OCI-LY1 (cell line): ENCODE measurements at regions not wholly inside any gene's neighbourhood (a gene's known extent, or its start where the extent isn't known, plus 50 kb on each side); places are given as distances from the start of the nearest gene placed in this dataset.

Experiments
- H2AFZ ChIP-seq: fragments of 200-600 bp; sonication (generic), shearing (Covaris generic); 2 replicates; pipeline ENCODE4 v1.6.0; 2014; ENCODE audit warnings: antibody characterized with exemption, mild to moderate bottlenecking, low read length
- H3F3A ChIP-seq: fragments of 200-600 bp; sonication (generic), shearing (Covaris generic); 2 replicates; pipeline ENCODE4 v1.6.0; 2014; ENCODE audit warnings: mild to moderate bottlenecking, antibody characterized with exemption, low read length, moderate library complexity; ENCODE audit not compliant: insufficient read depth
- H3K27ac ChIP-seq: fragments of 200-600 bp; sonication (generic); 2 replicates; pipeline ENCODE4 v1.5.1; 2014; ENCODE audit warnings: low read length, mixed run types, mild to moderate bottlenecking, low read depth; ENCODE audit not compliant: poor library complexity, severe bottlenecking
- H3K27me3 ChIP-seq: fragments of 200-600 bp; sonication (generic); 2 replicates; pipeline ENCODE4 v1.6.0; 2014; ENCODE audit warnings: antibody characterized with exemption, mild to moderate bottlenecking, low read length, moderate library complexity; ENCODE audit not compliant: insufficient read depth
- H3K36me3 ChIP-seq: fragments of 200-600 bp; sonication (generic); 2 replicates; pipeline ENCODE4 v1.6.1; 2014; ENCODE audit warnings: mild to moderate bottlenecking, antibody characterized with exemption, low read length, moderate library complexity, mixed read lengths; ENCODE audit not compliant: insufficient read depth
- H3K4me1 ChIP-seq: fragments of 200-600 bp; sonication (generic); 2 replicates; pipeline ENCODE4 v1.5.1; 2014; ENCODE audit warnings: mild to moderate bottlenecking, low read length, moderate library complexity; ENCODE audit not compliant: insufficient read depth, severe bottlenecking
- H3K4me2 ChIP-seq: fragments of 200-600 bp; sonication (generic), shearing (Covaris generic); 2 replicates; pipeline ENCODE4 v1.6.1; 2014; ENCODE audit warnings: low read length
- H3K4me3 ChIP-seq: fragments of 200-600 bp; sonication (generic); 2 replicates; pipeline ENCODE4 v1.5.1; 2014; ENCODE audit warnings: low read length, low read depth, mild to moderate bottlenecking, mixed read lengths; ENCODE audit not compliant: poor library complexity, severe bottlenecking
- H3K79me2 ChIP-seq: fragments of 200-600 bp; shearing (Covaris generic); 2 replicates; pipeline ENCODE4 v1.6.1; 2016; ENCODE audit warnings: mixed run types, low read length, mixed read lengths; ENCODE audit not compliant: insufficient read depth
- H3K9ac ChIP-seq: fragments of 200-600 bp; sonication (generic), shearing (Covaris generic); 2 replicates; pipeline ENCODE4 v1.6.1; 2014; ENCODE audit warnings: mild to moderate bottlenecking, low read length, mixed read lengths
- H3K9me2 ChIP-seq: fragments of 200-600 bp; sonication (generic), shearing (Covaris generic); 2 replicates; pipeline ENCODE4 v1.6.1; 2014; ENCODE audit warnings: low read depth, mild to moderate bottlenecking, low read length, mixed read lengths
- H3K9me3 ChIP-seq: fragments of 200-600 bp; shearing (Covaris generic); 2 replicates; pipeline ENCODE4 v1.6.1; 2014; ENCODE audit warnings: low read length, mixed read lengths
- H4K20me1 ChIP-seq: fragments of 200-600 bp; sonication (generic), shearing (Covaris generic); 2 replicates; pipeline ENCODE4 v1.6.0; 2016; ENCODE audit warnings: mild to moderate bottlenecking, low read length; ENCODE audit not compliant: insufficient read depth
- CTCF ChIP-seq: fragments of 200-600 bp; sonication (generic), shearing (Covaris generic); IDR thresholded peaks from 2 replicates; pipeline ENCODE4 v1.5.1; 2017; ENCODE audit warnings: mild to moderate bottlenecking, antibody characterized with exemption, low read length, moderate library complexity, mixed read lengths
- EZH2 ChIP-seq: fragments of 200-600 bp; sonication (generic), shearing (Covaris generic); IDR thresholded peaks from 2 replicates; pipeline ENCODE4 v1.8.0; 2017; ENCODE audit warnings: borderline replicate concordance, mixed run types, mild to moderate bottlenecking, antibody characterized with exemption, low read length, moderate library complexity, mixed read lengths

DNA sequence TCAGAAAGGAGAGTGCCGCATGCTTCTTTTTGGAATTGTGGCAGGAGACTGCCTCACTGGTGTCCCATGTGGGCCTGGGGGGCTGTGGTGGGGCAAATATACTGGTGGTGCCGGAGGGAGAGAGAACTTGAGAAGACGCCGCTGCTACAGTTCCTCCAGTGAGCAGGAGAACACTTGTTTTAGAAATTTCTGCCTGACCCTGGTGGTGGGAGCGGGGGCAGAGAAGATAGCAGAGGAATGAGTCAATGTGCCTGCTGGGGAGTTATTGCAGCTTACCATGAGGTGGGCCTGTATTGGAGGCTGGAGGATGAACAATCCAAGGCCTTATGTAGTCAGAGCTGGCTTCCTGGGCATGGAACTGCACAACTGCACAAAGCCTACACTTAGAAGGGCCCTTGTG is 211.8 kb downstream of the SNAPC1 start:
- no peak overlapping the region for H3K4me2 ChIP-seq
- TF ChIP-seq EZH2 (no peak), CTCF (no peak)
- no peaks in the 10 kb centered on the region for H3K79me2 ChIP-seq
- no peaks in the 10 kb centered on the region for H3K4me1 ChIP-seq
- no peak overlapping the region for H3K27ac ChIP-seq
- peaks cover 5% of the 10 kb centered on the region; the same call in 1 of the 2 replicates for H3K27me3 ChIP-seq
- no peak overlapping the region for H2AFZ ChIP-seq
- H3K4me3 ChIP-seq = no peak overlapping the region
- H3K9me3 ChIP-seq = no peaks in the 10 kb centered on the region
- H4K20me1 ChIP-seq = no peaks in the 10 kb centered on the region
- H3K9me2 ChIP-seq = no peaks in the 10 kb centered on the region
- H3F3A ChIP-seq = no peaks in the 10 kb centered on the region
- H3K36me3 ChIP-seq = no peaks in the 10 kb centered on the region
- H3K9ac ChIP-seq = no peak overlapping the region

DNA sequence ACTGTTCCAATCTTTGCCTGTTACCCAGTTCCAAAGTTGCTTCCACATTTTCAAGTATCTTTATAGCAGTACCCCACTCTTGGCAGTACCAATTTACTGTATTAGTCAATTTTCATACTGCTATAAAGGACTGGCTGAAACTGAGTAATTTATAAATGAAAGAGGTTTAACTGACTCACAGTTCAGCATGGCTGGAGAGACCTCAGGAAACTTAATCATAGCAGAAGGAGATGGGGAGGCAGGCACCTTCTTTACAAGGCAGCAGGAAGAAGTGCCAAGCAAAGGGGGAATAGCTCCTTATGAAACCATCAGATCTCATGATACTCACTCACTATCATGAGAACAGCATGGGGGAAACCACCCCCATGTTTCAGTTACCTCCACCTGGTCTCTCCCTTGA is 215.0 kb downstream of the SNAPC1 start:
- Histone ChIP-seq H3K79me2 (no peaks in the 10 kb centered on the region), H3F3A (no peaks in the 10 kb centered on the region), H2AFZ (no peak overlapping the region), H3K4me3 (no peak overlapping the region), H3K4me1 (no peaks in the 10 kb centered on the region), H3K36me3 (no peaks in the 10 kb centered on the region), H4K20me1 (no peaks in the 10 kb centered on the region), H3K9ac (no peak overlapping the region), H3K27ac (no peak overlapping the region), H3K9me3 (no peaks in the 10 kb centered on the region), H3K9me2 (no peaks in the 10 kb centered on the region), H3K4me2 (no peak overlapping the region), H3K27me3 (no peaks in the 10 kb centered on the region)
- TF ChIP-seq CTCF (no peak), EZH2 (no peak)

GRCh38 chr14:61988240-61988639 is 226.0 kb downstream of the SNAPC1 start:
- H3F3A ChIP-seq = no peaks in the 10 kb centered on the region
- no peaks in the 10 kb centered on the region for H3K79me2 ChIP-seq
- H2AFZ ChIP-seq = no peak overlapping the region
- H3K27ac ChIP-seq = no peak overlapping the region
- H4K20me1 ChIP-seq = no peaks in the 10 kb centered on the region
- H3K4me2 ChIP-seq = no peak overlapping the region
- no peak overlapping the region for H3K4me3 ChIP-seq
- no peaks in the 10 kb centered on the region for H3K9me2 ChIP-seq
- H3K9me3 ChIP-seq = no peaks in the 10 kb centered on the region
- H3K4me1 ChIP-seq = no peaks in the 10 kb centered on the region
- H3K36me3 ChIP-seq = no peaks in the 10 kb centered on the region
- TF ChIP-seq EZH2 (no peak), CTCF (no peak)
- H3K27me3 ChIP-seq = no peaks in the 10 kb centered on the region
- H3K9ac ChIP-seq = no peak overlapping the region
